ENCODE measurements at regions not wholly inside any gene's neighbourhood (a gene's known extent, or its start where the extent isn't known, plus 50 kb on each side); places are given as distances from the start of the nearest gene placed in this dataset.
"Not testable (repeated sequence)": the region's sequence is repeated elsewhere in the genome, so short reads cannot be mapped to it uniquely, and the experiment has no call there.

DNA sequence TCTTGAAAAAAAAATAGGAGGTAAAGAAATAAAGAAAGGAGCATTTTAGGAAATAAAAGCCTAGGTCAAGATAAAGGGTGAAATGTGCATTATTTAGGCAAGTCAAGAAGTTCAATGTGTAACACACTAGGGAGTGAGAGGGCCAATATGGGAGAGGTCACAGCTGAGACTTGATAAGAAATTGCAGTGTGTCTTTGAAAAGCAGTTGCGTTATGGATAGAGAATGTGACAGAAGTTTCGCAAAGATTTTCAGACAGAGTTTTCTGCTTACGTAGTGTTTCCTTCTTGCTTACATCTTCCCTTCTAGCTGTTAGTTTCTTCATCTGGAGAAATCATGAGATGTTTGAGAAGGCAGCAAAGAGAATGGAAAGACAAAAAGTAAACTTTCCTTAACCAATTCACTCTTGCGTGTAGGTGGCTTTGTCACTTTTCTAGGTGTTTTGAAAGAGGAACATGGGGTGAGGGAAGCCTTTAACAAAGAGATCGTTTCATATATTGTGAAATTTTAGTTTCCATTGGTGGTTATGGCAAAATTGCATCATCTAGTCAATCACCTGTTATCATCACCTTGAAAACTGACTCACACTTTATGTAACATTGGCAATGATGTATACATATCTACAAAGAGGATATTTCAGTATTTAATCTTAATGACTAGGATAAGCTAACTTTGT lies 975.5 kb downstream of the OLFM4 start:
- DNase-seq (ENCODE audit: insufficient read length, low spot score) = no peak

DNA sequence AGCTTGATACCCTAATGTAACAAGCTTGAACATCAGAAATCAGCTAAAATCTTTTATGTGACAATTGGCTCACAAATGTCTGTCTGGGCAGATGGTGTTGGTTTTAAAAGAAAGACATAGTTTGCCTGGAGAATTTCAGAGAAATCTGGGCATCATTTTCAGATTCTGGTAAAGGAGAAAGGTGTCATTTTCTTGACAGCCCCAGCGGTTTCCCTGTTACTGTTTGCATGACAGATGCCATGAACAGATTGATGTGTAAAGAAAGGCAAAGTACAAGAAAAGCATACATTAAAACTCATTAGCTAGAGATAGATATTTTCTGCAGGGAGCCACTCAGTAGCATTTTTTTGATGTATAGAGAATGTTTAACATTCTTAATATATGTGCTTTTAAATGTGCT lies 987.9 kb downstream of the OLFM4 start:
- no peak for DNase-seq (ENCODE audit: insufficient read length, low spot score)
- no peak for FAIRE-seq

More for the DNA sequence above, 975.5 kb downstream of the OLFM4 start:
- no peak for FAIRE-seq

DNA sequence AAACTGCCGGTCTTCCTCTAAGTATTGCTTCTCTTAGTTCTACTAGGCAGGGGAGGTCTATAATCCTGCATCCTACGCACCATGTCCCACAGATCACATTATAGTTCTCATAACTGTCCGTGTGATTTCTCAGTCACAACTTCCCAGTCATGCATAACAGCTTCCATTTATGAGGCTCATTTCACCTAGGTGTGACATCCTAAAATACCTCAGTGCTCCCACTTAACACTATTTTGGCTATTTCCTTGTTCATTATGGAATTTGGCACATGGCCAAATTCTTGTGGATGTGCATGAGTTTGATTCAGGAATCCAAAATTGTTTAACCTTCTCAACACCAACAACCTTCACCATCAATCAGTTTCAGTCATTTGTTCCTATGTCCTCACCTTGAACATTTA lies 989.9 kb downstream of the OLFM4 start:
- FAIRE-seq (no peak), DNase-seq (ENCODE audit: insufficient read length, low spot score) (no peak)

DNA sequence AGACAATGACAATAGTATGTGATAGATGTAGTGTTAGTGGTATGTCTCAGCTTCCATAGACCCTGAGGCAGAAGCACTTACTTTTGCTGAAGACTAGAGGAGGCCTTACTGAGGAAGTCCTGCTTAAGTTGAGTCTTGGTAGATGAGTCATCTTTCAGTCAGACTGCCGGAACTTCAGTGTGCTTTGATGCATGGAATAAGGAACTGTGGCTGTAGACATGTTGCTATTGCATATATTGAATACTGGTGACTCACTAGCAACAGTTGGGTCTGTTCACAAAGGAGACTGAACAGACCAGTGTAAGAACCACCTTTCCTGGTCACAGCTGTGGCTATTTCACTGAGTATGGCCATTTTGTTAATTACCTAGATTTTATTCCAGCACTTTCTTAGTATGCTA lies 1000.6 kb downstream of the OLFM4 start:
- DNase-seq (ENCODE audit: insufficient read length, low spot score) = peak; percentile 3
- no peak for FAIRE-seq

DNA sequence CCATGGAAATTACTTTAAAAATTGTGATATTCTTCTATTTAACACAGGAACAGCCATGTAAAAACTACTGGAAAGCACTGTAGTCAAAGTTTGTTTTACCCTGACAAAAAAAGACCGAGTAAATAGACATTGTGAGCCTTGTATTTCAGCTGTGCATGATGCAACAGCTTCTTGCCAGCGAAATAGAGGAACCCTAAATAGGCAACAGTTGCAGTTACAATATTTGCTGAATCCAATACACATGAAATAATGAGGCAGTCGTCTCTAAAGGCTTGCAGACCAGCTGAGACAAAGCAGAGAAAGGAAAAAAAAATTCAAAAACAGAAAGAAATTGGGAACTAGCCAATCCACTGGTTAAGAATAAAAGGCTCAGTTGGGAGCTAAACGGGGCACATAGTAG lies 1001.1 kb downstream of the OLFM4 start:
- DNase-seq (ENCODE audit: insufficient read length, low spot score) (no peak), FAIRE-seq (no peak)

DNA sequence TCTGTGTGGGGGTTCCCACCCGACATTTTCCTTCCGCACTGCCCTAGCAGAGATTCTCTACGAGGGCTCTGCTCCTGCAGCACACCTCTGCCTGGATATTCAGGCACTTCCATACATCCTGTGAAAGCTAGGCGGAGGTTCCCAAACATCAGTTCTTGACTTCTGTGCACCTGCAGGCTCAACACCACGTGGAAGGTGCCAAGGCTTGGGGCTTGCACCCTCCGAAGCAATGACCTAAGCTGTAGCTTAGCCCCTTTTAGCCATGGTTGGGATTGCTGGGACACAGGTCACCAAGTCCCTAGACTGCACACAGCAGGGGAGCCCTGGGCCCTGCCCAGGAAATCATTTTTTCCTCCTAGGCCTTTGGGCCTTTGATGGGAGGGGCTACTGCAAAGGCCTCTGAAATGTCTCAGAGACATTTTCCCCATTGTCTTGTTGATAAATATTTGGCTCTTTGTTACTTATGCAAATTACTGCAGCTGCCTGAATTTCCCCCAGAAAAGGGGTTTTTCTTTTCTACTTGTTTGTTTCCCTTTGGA lies 1004.8 kb downstream of the OLFM4 start:
- FAIRE-seq (no peak), DNase-seq (ENCODE audit: insufficient read length, low spot score) (no peak)

DNA sequence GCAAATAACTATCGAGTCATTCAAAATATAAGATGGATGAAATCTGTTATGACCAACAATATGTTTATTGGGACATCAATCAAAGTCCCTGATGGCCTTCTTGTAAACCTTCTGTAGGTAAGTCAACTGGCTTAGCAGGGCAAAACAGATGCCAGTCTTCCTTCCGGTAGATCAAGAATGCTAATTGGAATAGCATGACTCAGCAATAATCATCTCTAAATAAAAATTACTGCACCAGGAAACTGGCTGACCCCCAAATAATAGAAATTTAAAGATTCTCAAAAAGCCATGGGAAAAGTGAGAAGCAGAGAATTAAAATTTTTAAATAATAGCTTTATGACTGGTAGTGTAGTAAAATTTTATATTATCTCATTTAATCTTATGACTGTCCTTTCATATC lies 1005.4 kb downstream of the OLFM4 start:
- no peak for DNase-seq (ENCODE audit: insufficient read length, low spot score)
- FAIRE-seq = no peak

DNA sequence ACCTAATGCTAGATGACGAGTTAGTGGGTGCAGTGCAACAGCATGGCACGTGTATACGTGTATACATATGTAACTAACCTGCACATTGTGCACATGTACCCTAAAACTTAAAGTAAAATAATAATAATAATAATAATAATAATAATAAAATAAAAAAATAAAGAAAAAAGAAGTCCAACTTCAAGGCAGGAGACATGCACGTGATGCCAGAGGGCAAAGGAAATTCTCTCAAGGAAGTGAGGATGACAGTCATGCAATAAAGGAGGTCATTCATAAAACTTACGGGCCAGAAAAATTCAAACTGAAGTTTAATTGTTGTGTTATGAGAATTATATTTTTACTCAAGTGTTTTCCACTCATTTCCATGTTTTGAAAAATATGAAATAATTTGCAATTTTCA lies 1028.8 kb downstream of the OLFM4 start:
- DNase-seq (ENCODE audit: insufficient read length, low spot score); FAIRE-seq: not testable (repeated sequence)

DNA sequence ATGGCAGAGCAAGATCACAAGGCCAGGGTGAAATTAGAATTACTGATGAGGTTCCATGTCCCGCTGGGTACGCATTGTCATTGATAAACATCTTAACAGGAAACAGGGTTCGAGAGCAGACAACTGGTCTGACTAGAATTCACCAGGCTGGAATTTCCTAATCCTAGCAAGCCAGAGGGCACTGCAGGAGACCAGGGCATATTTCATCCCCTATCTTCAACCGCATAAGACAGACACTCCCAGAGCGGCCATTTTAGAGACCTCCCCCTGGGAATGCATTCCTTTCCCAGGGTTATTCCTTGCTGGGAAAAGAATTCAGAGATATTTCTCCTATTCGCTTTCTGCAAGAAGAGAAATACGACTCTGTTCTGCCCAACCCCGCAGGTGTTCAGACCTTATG lies 1041.3 kb downstream of the OLFM4 start:
- DNase-seq (ENCODE audit: insufficient read length, low spot score); FAIRE-seq: not testable (repeated sequence)

DNA sequence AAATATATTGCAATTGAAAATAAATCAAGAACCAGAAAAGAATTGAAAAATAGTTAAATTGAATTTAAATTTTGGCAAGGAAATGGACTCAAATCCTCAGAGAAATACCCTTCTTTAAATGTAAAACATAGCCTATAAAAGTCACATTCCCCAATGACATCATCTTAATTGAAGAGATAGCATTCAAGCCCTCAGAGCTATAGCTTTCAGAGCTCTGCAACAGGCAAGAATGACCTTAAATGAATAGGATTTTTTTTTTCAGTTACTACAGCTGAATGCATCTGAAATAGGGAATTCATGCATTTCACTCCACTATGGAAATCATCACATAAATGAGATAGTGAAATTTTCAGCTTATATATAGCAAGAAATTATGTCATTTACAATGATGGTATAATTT lies 1049.0 kb downstream of the OLFM4 start:
- DNase-seq (ENCODE audit: insufficient read length, low spot score) (no peak), FAIRE-seq (no peak)

DNA sequence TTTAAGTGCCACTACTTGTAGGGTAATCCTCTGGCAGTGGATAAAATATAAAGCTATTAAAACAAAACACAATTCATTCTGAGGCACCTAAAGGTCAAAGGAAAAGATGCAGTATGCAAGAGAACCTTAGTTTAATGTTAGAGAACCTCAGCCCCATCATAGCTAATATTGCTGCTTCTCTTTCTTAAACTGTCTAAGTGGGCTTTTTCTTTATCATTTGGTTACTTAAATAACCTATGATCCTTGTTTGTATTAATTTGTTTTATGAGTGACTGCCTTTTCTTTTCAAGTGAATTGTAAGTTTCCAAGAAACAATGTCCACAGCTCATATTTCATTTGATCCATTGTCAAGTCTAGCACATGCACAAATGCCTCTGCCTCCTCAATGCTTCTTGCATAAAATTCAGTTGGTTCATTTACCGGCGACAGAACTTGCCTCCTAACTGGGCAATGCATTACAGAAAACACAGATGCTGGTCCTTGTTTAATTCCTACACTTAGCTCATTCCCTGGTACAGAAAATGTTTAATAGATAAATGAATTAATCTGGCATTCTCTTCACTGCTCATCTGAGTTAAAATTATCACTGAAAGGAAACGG lies 1049.8 kb downstream of the OLFM4 start:
- DNase-seq (ENCODE audit: insufficient read length, low spot score) = no peak
- no peak for FAIRE-seq

DNA sequence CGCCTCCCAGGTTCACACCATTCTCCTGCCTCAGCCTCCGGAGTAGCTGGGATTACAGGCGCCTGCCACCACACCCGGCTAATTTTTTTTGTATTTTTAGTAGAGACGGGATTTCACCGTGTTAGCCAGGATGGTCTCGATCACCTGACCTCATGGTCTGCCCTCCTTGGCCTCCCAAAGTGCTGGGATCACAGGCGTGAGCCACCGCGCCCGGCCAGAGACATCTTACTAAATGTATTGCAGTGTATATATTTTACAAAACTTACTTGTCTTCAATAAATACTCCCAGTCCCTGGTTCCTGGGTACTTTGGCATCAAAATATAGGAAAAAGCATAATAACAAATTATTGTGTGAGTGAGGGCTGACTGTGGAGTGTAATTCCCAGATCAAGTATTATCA lies 1053.7 kb downstream of the OLFM4 start:
- not testable (repeated sequence) for DNase-seq (ENCODE audit: insufficient read length, low spot score); FAIRE-seq

DNA sequence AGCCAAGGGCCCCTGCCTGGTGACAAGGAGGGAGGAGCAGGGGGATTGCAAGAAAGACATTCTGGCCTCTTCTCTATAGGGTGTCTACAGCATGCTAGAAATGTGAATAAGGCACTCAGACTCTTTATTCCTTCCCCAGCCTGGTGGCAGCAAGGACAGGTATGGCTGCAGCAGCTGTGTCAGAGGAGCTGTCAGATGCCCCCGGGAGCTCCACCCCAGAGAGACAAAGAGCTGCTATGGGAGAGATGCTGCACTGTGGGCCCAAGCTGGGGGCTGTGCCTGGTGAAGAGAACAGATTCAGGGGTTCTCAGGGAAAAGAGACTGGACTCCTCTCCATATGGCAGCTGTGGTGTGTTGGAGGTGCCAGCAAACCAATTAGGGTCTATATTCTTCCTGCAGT lies 1063.3 kb downstream of the OLFM4 start:
- no peak for DNase-seq (ENCODE audit: insufficient read length, low spot score)
- FAIRE-seq = no peak

DNA sequence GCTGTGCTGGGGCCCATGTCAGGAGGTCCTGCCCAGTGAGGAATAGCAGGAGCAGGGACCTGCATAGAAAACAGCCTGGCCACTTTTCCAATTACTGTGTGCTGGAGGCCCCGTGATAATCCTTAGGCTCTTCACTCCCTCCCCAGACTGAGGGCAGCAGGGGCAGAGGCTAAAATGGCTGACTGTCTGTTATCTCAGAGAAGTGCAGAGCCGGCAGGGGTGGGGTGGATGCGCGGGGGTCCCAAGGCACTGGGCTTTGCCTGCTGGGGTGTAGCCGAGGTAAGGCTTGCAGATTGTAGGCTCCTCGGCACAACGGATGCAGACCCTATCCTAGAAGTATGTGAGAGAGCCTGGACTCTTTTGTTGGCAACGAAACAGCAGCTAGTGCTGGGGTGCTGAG lies 1064.1 kb downstream of the OLFM4 start:
- DNase-seq (ENCODE audit: insufficient read length, low spot score) = no peak
- FAIRE-seq = no peak

DNA sequence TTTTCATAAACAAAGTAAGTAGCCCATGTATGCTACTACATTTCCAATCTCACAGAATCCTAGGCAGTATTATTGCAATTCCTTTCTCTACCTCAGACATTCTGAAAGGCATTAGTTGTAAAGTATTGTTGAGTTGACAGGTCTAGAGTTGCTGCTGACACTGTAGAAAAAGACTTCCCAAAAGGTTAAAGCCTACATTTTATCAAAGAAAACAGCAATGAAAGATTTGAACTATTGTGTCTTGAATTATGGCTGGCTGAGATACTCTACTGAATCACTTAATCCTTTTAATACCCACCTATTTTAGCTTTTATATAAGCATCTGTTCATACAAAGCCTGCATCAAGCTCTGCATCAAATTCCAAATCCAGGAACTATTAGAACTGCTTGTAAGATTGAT lies 1082.0 kb downstream of the OLFM4 start:
- no peak for DNase-seq (ENCODE audit: insufficient read length, low spot score)
- no peak for FAIRE-seq

DNA sequence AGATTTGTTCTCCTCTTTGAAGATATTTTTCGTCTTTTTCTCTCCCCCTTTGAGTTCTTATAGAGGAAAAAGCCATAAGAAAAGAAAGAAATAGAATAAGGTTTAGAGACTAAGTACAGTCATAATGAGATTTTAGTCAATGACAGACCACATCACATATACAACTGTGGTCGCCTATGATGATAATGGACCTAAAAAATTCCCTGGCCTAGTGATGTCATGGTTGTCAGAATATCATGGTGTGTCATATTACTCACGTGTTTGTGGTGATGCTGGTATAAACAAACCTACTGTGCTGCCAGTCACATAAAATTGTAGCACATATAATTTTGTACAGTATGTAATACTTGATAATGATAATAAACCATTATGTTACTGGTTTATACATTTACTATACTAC lies 1096.1 kb downstream of the OLFM4 start:
- no peak for FAIRE-seq
- no peak for DNase-seq (ENCODE audit: insufficient read length, low spot score)

DNA sequence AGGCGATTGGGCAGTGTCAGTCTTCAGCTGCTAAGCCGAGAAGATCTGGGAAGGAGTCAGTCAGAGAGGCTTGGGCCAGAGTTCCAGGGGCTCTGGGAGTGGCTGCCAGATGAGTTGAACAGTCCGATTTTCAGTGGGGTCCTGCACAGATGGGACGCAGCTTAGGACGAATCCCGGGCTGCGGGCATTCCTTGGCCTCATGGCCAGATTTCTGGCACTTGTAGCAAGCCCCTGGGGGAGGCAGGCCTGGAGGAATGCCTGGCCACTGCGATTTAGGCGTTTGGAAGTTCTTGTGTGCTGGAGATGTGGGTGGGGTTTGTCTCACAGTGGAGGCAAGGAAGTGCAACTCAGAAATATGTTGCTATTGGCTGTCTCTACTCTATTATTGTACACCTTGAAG lies 1102.3 kb downstream of the OLFM4 start:
- FAIRE-seq; DNase-seq (ENCODE audit: insufficient read length, low spot score): not testable (repeated sequence)

DNA sequence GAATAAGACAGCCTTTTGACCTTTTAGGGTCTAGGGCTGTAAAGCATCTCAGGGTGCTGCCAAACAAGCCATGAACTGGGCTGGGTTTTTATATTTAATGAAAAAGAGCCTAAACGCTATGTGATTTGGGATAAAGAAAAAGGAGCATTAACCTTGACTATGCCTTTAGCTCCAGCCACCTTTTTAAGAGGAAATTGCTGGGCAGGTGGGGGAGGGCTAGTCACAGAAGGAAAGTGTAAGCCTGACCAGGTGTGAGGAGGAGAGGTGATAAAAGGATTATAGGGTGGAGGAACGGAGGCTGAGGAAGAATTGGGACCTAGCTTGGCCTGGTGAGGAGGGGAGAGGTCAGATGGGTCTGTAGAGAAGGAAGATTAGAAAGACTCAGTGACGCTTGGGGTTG lies 1102.8 kb downstream of the OLFM4 start:
- not testable (repeated sequence) for DNase-seq (ENCODE audit: insufficient read length, low spot score)

DNA sequence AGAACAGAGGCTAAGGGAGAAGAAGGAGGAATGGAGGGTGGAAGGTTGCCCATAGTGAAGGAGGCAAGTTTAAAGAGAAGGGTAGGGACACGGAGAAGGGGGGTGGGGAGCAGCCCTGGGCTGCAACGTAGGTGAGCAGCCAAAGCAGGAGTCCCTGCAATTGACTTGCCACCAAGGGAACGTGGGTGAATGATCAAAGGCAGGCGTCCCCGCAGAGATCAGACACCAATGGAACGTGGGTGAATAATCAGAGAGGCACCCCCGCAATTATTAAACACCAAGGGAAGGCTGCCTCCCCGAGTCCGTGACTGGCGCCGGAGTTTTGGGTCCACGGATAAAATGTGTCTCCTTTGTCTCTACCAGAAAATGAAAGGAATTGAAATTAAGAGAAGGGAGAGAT lies 1103.5 kb downstream of the OLFM4 start:
- not testable (repeated sequence) for DNase-seq (ENCODE audit: insufficient read length, low spot score); FAIRE-seq

More for the DNA sequence above, 1102.8 kb downstream of the OLFM4 start:
- FAIRE-seq = not testable (repeated sequence)

DNA sequence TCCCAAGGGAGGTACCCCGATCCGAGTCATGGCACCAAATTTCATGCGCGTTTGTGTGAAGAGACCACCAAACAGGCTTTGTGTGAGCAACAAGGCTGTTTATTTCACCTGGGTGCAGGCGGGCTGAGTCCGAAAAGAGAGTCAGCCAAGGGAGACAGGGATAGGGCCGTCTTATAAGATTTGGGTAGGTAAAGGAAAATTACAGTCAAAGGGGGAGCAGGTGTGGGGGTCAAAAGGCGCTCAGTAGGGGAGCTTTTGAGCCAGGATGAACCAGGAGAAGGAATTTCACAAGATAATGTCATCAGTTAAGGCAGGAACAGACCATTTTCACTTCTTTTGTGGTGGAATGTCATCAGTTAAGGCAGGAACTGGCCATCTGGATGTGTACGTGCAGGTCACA lies 1104.1 kb downstream of the OLFM4 start:
- not testable (repeated sequence) for DNase-seq (ENCODE audit: insufficient read length, low spot score); FAIRE-seq

DNA sequence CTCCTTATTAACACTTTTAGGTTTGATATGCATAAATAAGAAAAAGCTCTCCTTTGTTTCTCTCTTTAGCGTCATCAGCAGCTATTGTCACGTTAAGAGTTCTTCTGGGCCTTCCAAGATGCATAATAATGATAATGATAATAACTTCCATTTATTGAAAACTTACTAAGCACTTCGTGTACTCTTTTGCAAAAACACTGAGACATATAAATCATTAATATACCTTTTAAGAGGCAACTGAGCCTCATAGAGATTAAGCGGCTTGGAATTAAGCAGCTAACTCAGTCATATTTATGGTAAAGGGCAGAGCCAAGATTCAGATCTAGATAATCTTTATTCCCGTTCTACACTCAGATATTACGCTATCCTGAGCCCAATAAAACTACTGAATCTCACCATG lies 1105.1 kb downstream of the OLFM4 start:
- FAIRE-seq (no peak), DNase-seq (ENCODE audit: insufficient read length, low spot score) (no peak)

DNA sequence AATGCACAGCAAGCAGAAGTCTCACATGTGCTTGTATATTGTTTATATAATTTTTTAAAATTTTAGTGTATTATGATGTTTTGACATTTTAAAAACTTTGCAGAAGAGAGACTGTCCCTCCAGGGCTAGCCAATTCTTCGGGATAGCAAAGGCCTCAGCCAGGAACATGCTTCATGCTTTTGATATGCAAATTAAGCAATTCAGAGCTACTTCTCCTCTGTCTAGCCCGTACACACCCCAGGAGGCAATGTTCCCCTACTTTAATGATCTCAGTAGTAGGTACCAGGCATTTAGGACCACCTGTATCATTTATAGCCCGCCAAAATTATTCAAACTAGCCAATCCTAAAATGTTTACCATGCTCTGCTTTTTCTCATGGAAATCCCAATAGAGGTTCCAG lies 1116.2 kb downstream of the OLFM4 start:
- no peak for DNase-seq (ENCODE audit: insufficient read length, low spot score)
- no peak for FAIRE-seq

Data from GM19239 (cell line).